ENCODE measurements at regions not wholly inside any gene's neighbourhood (a gene's known extent, or its start where the extent isn't known, plus 50 kb on each side); places are given as distances from the start of the nearest gene placed in this dataset.
"Not testable (repeated sequence)": the region's sequence is repeated elsewhere in the genome, so short reads cannot be mapped to it uniquely, and the experiment has no call there.

DNA sequence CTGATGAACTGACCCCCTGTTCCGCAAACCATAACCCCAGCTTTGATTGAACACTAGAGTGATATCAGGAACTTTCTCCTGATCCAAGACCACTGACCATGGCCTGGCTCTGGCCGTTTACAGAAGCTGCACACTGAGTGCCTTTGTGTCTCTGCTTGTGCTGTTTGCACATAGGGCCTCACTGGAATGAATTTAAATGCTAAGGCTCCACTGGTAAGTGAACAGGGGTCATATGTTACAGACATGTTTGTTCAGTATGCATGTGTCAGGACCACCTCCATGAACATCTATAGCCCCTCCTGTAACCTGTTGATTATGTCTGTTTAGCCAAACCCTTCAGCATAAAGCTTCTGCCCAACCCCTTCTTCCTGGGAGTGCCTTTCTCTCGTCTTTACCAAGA, 1239.8 kb downstream of the TMEM121 start:
- no peaks in the 10 kb centered on the region for H3K4me1 Mint-ChIP-seq (ENCODE audit: low read depth, unreplicated experiment)
- Histone ChIP-seq H3K4me1 (no peaks in the 10 kb centered on the region), H3K36me3 (ENCODE audit: control insufficient read depth, insufficient read depth, low read length) (no peaks in the 10 kb centered on the region), H3K27me3 (replicated peaks; ENCODE audit: control insufficient read depth, insufficient read depth, low read length) (no peaks in the 10 kb centered on the region), H3K9me3 (no peaks in the 10 kb centered on the region), H3K4me3 (ENCODE audit: low read depth, low read length) (no peak overlapping the region)
- no peaks in the 10 kb centered on the region for H3K9me3 Mint-ChIP-seq (ENCODE audit: unreplicated experiment)
- ChIA-PET POLR2A (no interaction called here), CTCF (no interaction called here)
- TF ChIP-seq, protein P1, sequence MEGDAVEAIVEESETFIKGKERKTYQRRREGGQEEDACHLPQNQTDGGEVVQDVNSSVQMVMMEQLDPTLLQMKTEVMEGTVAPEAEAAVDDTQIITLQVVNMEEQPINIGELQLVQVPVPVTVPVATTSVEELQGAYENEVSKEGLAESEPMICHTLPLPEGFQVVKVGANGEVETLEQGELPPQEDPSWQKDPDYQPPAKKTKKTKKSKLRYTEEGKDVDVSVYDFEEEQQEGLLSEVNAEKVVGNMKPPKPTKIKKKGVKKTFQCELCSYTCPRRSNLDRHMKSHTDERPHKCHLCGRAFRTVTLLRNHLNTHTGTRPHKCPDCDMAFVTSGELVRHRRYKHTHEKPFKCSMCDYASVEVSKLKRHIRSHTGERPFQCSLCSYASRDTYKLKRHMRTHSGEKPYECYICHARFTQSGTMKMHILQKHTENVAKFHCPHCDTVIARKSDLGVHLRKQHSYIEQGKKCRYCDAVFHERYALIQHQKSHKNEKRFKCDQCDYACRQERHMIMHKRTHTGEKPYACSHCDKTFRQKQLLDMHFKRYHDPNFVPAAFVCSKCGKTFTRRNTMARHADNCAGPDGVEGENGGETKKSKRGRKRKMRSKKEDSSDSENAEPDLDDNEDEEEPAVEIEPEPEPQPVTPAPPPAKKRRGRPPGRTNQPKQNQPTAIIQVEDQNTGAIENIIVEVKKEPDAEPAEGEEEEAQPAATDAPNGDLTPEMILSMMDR (IDR thresholded peaks at IDR 0.05; ENCODE audit: insufficient read depth in 1 of 2, low read depth in 1 of 2, low read length in 1 of 2, severe bottlenecking in 1 of 2, unreplicated experiment in 1 of 2), result no peak
- no peaks in the 10 kb centered on the region for H3K36me3 Mint-ChIP-seq (ENCODE audit: insufficient read depth, unreplicated experiment)
- no TSS peak for BruUV-seq (replicated peaks)
- peaks cover 2% of the 10 kb centered on the region for H3K27me3 Mint-ChIP-seq (ENCODE audit: insufficient read depth, unreplicated experiment)
- intact Hi-C loops (cut with micrococcal nuclease; ENCODE audit: unreplicated experiment), result no loop called here
- no peak overlapping the region for H3K4me3 Mint-ChIP-seq (ENCODE audit: unreplicated experiment)
- H3K27ac Mint-ChIP-seq (ENCODE audit: unreplicated experiment), result no peak overlapping the region
- DNase-seq, result no peak

DNA sequence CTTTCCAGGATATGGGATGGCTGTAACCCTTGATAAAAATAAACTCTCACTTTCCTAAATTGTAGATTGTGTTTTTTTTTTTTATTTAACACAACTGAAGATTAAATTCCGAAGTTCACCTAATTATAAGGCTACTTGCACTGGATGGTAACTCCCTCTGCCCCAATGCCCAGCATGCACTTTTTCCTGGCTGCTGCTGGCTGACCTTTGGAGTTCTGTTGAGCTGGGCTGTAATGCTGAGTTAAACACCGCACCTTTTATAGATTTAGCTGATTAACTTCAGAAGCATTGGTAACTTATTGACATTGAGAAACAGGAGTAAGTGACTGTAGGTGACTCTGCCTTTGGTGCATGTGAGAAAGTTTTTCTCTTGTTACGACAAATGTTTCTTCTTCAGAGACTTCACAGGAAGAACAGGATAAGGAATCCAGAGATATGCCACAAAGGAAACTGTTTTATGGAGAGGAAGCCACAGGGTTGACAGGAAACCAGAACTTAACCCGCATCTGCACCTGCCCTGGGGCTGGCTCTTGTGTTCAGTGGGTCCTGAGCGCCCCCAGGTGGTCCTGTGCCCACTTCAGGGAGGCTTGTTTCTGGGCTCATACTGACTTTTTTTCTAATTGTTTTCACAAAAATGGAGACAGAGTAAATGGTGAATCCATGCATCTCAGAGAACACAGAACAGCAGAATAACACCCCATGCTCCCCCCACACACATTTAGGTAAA, 1240.3 kb downstream of the TMEM121 start:
- H3K4me1 ChIP-seq; H3K36me3 ChIP-seq (ENCODE audit: control insufficient read depth, insufficient read depth, low read length); H3K27me3 Mint-ChIP-seq (ENCODE audit: insufficient read depth, unreplicated experiment); BruUV-seq (replicated peaks); DNase-seq; H3K4me3 Mint-ChIP-seq (ENCODE audit: unreplicated experiment); H3K36me3 Mint-ChIP-seq (ENCODE audit: insufficient read depth, unreplicated experiment); H3K9me3 Mint-ChIP-seq (ENCODE audit: unreplicated experiment); H3K4me1 Mint-ChIP-seq (ENCODE audit: low read depth, unreplicated experiment); intact Hi-C loops (cut with micrococcal nuclease; ENCODE audit: unreplicated experiment); CTCF ChIA-PET; H3K27ac Mint-ChIP-seq (ENCODE audit: unreplicated experiment); H3K9me3 ChIP-seq; POLR2A ChIA-PET; H3K27me3 ChIP-seq (replicated peaks; ENCODE audit: control insufficient read depth, insufficient read depth, low read length); H3K4me3 ChIP-seq (ENCODE audit: low read depth, low read length): not testable (repeated sequence)
- TF ChIP-seq, protein P1 (IDR thresholded peaks at IDR 0.05; ENCODE audit: insufficient read depth in 1 of 2, low read depth in 1 of 2, low read length in 1 of 2, severe bottlenecking in 1 of 2, unreplicated experiment in 1 of 2), result peak in 1 of 2 experiments; percentile 3

DNA sequence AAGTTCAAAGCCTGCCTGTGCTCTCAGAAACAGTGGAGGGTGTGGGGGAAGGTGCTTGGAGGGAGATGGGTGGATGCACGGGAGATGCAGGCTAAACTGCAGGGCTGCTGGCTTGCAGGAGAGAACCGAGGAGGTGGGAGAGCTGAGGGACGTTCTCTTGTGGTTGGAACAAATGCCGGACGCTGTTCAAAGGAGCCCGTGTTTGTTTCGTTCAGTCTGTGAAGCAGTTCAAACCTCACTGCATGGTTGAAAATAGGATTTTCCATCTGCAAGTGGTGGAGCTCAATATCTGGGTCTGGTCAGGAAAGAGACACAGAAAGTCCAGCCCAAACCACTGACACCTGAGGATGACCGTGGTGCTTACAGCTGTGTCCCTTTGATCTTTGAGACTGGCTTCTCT, 1241.8 kb downstream of the TMEM121 start:
- H3K4me1 ChIP-seq; H3K27me3 ChIP-seq (replicated peaks; ENCODE audit: control insufficient read depth, insufficient read depth, low read length); H3K36me3 ChIP-seq (ENCODE audit: control insufficient read depth, insufficient read depth, low read length); H3K4me1 Mint-ChIP-seq (ENCODE audit: low read depth, unreplicated experiment); H3K4me3 Mint-ChIP-seq (ENCODE audit: unreplicated experiment); H3K9me3 ChIP-seq; intact Hi-C loops (cut with micrococcal nuclease; ENCODE audit: unreplicated experiment); CTCF ChIA-PET; POLR2A ChIA-PET; H3K27ac Mint-ChIP-seq (ENCODE audit: unreplicated experiment); H3K27me3 Mint-ChIP-seq (ENCODE audit: insufficient read depth, unreplicated experiment); DNase-seq; H3K9me3 Mint-ChIP-seq (ENCODE audit: unreplicated experiment); H3K4me3 ChIP-seq (ENCODE audit: low read depth, low read length); BruUV-seq (replicated peaks); H3K36me3 Mint-ChIP-seq (ENCODE audit: insufficient read depth, unreplicated experiment): not testable (repeated sequence)

DNA sequence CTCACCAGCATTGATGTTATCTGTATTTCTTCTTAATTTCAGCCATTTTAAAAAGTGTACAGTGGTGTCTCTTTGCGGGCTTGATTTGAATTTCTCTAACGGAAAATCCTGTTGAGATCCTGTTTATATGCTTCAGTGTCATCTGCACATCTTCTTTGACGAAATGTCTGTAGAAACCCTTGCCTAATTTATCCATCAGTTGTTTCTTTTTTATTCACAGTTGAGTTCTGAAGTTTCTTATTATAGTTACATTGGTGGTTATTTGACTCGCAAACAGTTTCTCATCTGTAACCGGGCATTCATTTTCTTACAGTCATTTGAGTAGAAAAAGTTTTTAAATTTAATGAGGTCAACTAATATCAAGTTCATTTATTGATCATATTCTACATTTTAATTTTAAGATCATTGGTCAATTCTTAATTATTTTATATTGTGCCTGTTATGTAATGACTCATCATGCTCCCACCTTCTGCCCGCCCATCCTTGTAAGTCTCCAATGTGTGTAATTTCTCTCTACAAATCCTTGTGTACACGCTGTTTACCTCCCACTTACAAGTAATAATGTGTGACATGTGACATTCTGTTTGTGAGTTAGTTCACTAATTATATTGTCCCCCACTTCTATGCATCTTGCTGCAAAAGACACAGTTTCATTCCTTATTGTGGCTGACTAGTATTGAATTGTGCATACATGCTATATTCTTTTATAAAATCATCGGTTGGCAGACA, 1242.8 kb downstream of the TMEM121 start:
- H3K27me3 Mint-ChIP-seq (ENCODE audit: insufficient read depth, unreplicated experiment); H3K27me3 ChIP-seq (replicated peaks; ENCODE audit: control insufficient read depth, insufficient read depth, low read length); CTCF ChIA-PET; H3K4me3 Mint-ChIP-seq (ENCODE audit: unreplicated experiment); H3K36me3 Mint-ChIP-seq (ENCODE audit: insufficient read depth, unreplicated experiment); DNase-seq; H3K9me3 ChIP-seq; H3K4me3 ChIP-seq (ENCODE audit: low read depth, low read length); H3K4me1 ChIP-seq; H3K9me3 Mint-ChIP-seq (ENCODE audit: unreplicated experiment); H3K27ac Mint-ChIP-seq (ENCODE audit: unreplicated experiment); BruUV-seq (replicated peaks); H3K4me1 Mint-ChIP-seq (ENCODE audit: low read depth, unreplicated experiment); H3K36me3 ChIP-seq (ENCODE audit: control insufficient read depth, insufficient read depth, low read length); intact Hi-C loops (cut with micrococcal nuclease; ENCODE audit: unreplicated experiment); POLR2A ChIA-PET: not testable (repeated sequence)

DNA sequence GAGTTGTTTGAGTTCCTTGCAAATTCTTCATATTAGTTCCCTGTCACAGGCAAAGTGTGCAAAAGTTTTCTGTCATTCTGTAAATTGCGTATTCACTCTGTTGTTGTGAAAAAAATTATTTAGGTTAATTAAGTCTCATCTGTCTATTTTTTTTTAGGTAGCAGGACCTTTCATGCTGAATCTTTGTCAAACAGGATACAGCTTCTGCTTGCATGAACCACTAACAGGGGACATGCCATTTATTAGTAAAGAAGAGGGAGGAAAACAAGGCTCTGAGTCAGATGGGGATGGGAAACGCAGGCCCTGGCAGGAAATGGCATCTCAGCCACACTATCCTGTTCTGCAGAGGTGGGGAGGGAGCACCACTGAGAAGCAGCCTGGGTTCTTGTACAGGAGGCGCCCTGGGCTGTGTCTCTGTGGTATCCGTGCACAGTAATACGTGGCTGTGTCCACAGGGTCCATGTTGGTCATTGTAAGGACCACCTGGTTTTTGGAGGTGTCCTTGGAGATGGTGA, 1243.8 kb downstream of the TMEM121 start:
- BruUV-seq (replicated peaks), result not testable (repeated sequence)

More for the DNA sequence above, 1243.8 kb downstream of the TMEM121 start:
- H3K4me1 Mint-ChIP-seq (ENCODE audit: low read depth, unreplicated experiment); H3K36me3 Mint-ChIP-seq (ENCODE audit: insufficient read depth, unreplicated experiment); DNase-seq; POLR2A ChIA-PET; CTCF ChIA-PET; H3K27ac Mint-ChIP-seq (ENCODE audit: unreplicated experiment); H3K36me3 ChIP-seq (ENCODE audit: control insufficient read depth, insufficient read depth, low read length); H3K4me3 ChIP-seq (ENCODE audit: low read depth, low read length); H3K9me3 Mint-ChIP-seq (ENCODE audit: unreplicated experiment); H3K4me1 ChIP-seq; intact Hi-C loops (cut with micrococcal nuclease; ENCODE audit: unreplicated experiment); H3K27me3 Mint-ChIP-seq (ENCODE audit: insufficient read depth, unreplicated experiment); H3K27me3 ChIP-seq (replicated peaks; ENCODE audit: control insufficient read depth, insufficient read depth, low read length); H3K9me3 ChIP-seq; H3K4me3 Mint-ChIP-seq (ENCODE audit: unreplicated experiment): not testable (repeated sequence)
